NCI-H2227 treated with DMSO at 0.1 percent for 48 hours (cell line): ENCODE measurements at regions not wholly inside any gene's neighbourhood (a gene's known extent, or its start where the extent isn't known, plus 50 kb on each side); places are given as distances from the start of the nearest gene placed in this dataset.

Experiments
- DNase-seq: peaks from one replicate; lab custom pipeline; 2025; lab: John Stamatoyannopoulos, UW

DNA sequence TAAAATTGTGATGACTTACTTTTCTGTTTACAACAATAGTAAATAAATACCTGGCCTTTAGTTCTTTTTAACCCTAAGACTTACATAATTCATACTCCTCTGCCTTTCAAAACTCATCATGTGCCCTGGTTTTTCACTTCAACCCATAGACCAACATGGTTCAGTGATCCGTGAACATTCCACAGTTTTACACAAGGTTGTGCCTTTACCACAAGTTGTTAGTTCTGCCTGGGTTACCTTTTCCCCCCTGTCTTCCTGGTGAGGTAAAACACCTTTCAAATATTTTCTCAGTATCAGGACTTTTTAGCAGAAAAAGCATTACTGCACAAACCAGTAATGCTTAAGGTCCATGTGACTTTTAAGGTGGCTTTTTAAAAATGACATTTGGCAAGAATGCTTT lies 1466.4 kb downstream of the PLA2G4A start:
- no peak for DNase-seq

DNA sequence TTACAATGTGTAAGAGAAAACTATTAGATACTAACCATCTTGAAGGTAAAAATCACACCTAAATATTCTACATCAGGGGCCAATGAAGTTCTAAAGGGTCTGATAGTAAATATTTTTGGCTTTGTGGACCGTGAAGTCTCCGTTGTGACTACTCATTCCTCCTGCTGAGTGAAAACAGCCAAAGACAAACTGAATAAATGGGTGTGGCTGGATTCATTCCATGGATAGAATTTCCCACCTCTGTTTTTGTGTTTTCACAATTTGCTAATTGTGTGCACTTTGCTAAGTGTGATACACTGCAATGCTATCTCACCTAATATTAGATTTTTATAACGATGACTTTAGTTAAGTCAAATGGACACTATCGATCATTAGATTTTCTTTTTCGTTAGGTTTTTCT lies 1474.0 kb downstream of the PLA2G4A start:
- DNase-seq, result no peak

DNA sequence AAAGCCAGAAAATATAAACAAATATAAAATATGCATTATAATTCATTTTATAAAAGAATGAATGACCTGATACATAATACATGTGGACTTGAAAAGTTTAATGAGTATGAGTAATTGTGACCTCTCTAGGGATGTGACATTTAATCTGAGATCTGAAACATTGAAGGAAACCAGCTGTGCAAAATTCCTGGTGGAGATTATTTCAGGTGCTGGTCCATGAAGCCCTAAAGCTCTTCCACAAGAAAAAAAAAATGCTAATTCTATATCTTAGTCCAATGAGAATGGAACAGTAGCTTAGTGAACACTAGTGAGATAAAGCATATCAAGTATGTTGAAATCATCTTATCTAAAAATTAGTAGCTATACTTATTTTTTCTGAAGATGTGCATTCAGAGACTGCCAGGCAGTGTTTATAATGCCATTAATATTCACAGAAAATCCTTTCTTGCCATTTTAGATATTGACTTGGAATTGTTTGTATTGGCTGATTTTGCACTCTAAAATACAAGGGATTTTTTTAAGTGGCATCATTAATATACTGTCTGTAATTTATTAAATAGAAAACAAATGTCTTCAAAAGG lies 1485.9 kb downstream of the PLA2G4A start:
- DNase-seq, result no peak

- DNase-seq, result no peak
These were observed 1489.1 kb downstream of the PLA2G4A start for GRCh38 chr1:188317894-188318293.

- no peak for DNase-seq
These were observed 1496.5 kb downstream of the PLA2G4A start for GRCh38 chr1:188325211-188325610.

GRCh38 chr1:188343914-188344313 lies 1515.2 kb downstream of the PLA2G4A start:
- no peak for DNase-seq

- DNase-seq, result no peak
These were observed 1521.4 kb downstream of the PLA2G4A start for GRCh38 chr1:188350104-188350503.

- no peak for DNase-seq
These were observed 1526.3 kb downstream of the PLA2G4A start for GRCh38 chr1:188355082-188355481.

- DNase-seq, result no peak
These were observed 1527.1 kb downstream of the PLA2G4A start for GRCh38 chr1:188355847-188356246.

DNA sequence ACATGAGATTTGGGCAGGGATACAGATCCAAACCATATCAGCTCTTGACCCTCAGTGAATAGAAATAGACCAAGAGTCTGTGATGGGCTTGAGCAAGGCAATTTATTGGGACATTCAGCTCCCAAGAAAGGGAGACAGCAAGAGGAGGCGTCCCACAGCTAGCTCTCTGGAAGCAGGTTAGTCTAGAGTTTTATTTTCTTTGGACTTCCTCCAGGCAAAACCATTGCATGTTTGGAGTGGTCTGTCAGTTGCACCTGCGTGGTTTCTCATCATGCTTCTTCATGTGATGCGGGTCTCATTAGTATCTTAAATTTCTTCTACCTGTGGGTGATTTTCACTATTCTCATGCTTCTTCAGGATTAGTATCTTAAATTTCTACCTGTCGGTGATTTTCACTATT lies 1530.6 kb downstream of the PLA2G4A start:
- DNase-seq, result no peak

DNA sequence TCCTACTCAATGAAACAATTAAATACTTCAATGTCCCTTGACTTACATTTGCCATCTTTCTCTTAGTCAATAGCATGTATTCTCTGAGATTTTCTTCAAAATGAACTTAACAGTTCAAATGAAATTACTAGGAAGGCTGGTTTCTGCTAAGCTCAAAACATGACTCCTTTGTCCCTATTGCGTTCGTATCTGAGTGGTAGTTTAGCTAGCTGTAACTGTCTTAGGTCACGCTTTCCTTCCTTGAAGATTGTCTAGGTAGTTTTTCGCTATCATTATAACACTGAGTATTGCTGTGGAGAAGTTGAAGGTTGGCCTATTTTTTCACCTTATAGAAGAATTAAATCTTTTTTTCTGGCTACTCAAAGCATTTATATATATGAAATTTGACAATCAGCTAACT lies 1535.2 kb downstream of the PLA2G4A start:
- DNase-seq, result no peak

DNA sequence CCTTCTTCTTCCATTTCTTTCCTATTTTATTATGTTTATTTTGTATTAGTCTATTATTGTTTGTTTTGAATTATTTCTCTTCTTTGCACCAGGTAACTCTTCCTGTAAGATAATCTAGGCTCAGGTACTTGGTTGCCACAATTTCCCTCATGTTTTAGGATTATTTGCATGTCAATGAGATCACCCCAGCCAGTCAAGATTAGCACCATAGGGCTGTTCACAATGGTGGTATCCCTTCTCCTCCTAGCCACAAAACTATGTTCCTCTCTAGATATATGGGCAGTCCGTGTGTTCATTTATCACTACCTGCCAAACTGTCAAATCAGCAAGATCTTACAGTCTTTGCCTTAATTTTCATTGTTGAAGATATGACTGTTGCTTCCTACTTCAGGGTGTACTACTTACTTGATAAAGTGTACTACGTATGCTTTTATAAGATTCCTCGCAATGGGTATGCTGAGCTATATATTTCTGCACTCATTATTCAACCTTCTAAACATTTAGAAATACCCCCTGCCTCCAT lies 1536.2 kb downstream of the PLA2G4A start:
- DNase-seq, result no peak

DNA sequence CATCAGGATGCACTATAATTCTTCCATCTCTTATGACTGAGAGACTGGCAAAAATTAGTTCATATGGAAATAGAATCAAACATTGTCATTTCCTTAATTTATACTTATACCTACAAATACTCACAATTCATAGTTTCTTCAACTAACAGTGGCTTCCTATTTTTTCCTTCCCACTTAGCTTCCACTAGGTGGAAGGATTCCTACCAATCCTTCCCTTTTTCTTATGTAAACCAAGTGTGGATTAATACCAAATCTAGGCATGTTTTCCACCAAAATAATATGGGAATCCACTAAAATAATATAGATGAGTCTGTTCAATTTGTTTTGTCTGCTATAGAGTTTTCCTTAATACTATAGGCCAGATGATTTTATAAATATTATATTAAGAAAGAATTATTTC lies 1537.1 kb downstream of the PLA2G4A start:
- DNase-seq, result no peak

- DNase-seq, result peak; percentile 58
These were observed 1538.9 kb downstream of the PLA2G4A start for GRCh38 chr1:188367661-188368060.

GRCh38 chr1:188371295-188371806 lies 1542.6 kb downstream of the PLA2G4A start:
- DNase-seq, result no peak

- no peak for DNase-seq
These were observed 1544.1 kb downstream of the PLA2G4A start for GRCh38 chr1:188372821-188373220.

- DNase-seq, result no peak
These were observed 1554.1 kb downstream of the PLA2G4A start for GRCh38 chr1:188382851-188383250.

DNA sequence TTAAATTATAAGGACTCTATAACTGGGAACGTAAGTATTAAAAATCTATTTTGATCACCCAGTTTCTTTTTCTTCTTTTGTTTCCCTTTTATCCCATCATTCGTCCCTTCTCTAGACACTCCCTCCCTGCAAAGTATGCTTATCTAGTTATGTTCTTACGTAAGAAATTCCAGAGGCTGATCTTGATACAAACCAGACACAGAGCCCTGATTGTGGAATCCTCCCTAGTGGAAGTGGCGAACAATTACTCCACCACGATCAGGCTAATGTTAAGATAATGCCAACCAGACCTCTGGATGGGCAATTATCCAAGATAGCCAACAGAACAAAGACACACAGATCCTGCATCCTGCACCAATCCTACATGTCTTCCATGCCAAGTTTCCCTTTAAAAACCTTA lies 1557.4 kb downstream of the PLA2G4A start:
- no peak for DNase-seq

GRCh38 chr1:188386666-188387065 lies 1557.9 kb downstream of the PLA2G4A start:
- no peak for DNase-seq

DNA sequence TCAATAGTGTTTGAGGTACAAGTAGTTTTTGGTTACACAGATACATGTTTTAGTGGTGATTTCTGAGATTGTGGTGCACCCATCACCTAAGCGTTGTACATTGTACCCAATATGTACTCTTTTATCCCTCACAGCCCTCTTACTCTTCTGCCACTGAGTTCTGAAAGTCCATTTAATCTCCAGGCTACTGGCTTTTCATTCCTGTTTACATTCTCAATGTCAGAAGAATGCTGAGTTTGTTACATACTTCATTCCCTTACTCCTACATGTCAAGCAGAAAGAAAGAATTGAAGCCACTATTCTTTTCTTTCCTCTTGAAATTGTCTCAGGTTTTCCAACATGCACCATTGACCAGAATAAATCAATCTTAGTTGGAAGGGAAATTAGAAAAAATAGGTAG lies 1565.9 kb downstream of the PLA2G4A start:
- DNase-seq, result no peak

DNA sequence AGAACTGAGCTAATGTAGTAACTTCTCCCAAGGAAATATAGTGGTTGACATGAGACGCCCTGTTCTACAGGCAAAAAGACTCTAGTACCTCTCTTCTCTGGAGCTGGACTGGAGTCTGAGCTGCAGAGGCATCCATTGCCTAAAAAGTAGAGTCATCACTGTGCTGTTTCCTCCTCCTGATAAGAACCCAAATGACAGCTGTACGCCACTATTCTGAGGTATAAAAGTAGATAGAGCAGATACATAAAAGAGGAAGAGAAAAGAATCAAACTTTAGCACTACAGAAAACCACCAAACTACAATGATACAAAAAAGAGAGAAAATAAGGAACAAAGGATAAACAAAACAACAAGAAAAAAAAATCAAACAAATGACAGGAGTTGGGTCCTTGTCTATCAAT lies 1568.8 kb downstream of the PLA2G4A start:
- DNase-seq, result no peak

GRCh38 chr1:188402986-188403385 lies 1574.2 kb downstream of the PLA2G4A start:
- DNase-seq, result no peak

DNA sequence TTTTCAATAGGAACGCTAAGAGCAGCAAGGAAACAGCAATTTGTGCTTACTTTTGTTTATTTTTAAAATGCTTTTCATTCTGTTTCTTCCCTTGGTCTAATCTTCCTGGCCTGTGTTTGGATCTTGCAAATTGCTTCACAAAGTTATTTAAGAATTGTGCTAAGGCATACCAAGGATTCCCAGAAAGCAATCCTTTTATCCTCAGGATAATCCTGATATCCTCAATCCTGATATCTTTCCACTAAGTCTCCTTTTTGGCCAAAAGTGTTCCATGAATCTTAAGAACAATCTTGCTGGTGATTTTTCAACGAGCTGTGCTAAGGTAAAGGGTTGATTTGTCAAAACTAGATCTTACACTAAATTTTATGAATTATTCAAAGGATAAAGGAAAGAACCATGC lies 1577.9 kb downstream of the PLA2G4A start:
- no peak for DNase-seq

DNA sequence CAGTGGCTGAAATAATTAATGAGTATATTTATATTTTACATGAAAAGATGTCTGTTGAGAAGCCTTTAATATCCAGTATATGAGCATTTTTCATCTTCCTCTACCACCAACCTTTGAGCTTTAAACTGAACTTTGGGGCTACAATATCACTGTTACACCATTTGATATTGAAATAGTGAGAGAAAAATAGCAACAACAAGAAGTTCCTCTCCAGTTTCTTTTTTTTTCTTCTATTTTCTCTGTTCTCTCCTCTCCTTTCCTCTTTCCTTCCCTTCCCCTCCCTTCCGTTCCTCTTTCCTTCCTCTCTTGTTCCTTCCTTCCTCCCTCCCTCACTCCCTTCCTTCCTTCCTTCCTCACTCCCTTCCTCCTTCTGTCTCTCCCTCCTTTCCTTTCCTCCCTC lies 1591.4 kb downstream of the PLA2G4A start:
- DNase-seq, result no peak
